Stimulated activated CD8-positive, alpha-beta memory T cell treated with anti-CD3 and anti-CD28 coated beads, Interleukin-12 subunit alpha, Interleukin-12 subunit beta, amount 100 ng/mL, for 4 hours (primary cell): ENCODE measurements at regions not wholly inside any gene's neighbourhood (a gene's known extent, or its start where the extent isn't known, plus 50 kb on each side); places are given as distances from the start of the nearest gene placed in this dataset.
"Not testable (repeated sequence)": the region's sequence is repeated elsewhere in the genome, so short reads cannot be mapped to it uniquely, and the experiment has no call there.

Experiments used
- DNase-seq: peaks from one replicate; pipeline ENCODE4 v3.0.0-alpha.2; 2020; ENCODE audit warnings: low read depth

DNA sequence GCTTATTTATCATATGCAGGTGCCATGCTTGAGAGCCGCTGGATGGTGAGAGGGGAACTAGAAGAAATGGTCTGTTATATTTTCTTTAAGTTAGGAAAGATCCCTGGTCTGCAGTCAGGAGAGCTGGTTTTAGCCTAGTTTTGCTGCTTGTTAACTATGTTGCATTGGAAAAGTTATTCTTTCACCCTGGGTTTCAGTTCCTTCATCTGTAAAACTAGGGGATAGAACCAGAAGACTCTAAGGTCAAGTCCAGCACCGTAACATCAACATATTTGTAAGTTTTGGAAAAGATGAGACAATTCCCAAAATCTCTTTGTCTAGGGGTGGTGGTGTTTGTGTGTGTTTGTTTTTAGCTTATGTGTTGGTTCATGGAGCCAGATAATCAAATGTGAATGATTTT lies 304.0 kb downstream of the QKI start:
- no peak for DNase-seq

DNA sequence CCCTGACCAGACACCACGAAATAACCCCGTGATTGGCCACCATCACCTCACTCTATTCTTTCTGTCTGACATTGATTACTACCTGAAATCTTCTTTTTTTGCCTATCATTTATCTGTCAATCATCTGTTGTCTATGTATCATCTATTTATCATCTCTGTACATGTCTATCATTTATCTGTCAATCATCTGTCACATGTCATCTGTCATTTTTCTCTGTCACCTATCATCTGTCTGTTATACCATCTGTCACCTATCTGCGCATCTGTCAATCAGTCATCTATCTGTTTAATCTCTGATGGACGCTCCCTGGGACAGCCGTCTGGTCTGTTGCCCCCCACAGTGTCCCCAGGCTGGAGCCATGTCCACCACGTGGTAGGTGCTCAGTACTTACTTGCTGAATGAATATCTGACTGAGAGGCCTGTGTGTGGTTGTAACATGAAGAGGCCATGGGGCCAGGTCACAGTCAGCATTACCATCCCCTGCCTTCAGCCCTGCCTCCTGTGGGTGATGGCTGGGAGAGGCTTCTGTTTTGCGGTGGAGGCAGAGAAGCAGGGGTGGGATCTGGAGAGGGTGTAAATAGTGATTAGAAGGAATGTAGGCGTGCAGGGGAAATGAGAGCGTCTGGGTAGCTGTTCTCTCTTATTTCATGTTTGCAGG lies 302.7 kb downstream of the QKI start:
- DNase-seq: no peak

DNA sequence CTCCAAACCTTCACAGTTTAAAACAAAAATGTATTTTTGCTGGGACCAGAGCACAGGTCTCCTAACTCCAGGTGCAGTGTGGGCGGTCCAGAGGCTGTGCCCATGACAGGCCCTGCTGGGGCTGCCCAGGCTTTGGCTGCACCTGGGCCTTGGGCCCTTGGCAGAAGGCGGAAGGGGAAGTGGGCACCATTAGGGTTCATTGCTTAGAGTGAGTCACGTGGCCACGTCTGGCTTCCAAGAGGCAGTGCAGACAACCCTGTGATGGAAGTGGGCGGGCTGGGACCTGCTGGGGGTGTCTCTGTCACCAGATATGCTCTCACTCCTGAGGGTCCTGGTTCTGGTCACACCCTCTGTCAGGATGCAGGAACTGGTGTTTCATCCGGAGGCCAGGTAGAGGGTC lies 302.2 kb downstream of the QKI start:
- DNase-seq: no peak

GRCh38 chr6:163715846-163716245 lies 301.3 kb downstream of the QKI start:
- no peak for DNase-seq

DNA sequence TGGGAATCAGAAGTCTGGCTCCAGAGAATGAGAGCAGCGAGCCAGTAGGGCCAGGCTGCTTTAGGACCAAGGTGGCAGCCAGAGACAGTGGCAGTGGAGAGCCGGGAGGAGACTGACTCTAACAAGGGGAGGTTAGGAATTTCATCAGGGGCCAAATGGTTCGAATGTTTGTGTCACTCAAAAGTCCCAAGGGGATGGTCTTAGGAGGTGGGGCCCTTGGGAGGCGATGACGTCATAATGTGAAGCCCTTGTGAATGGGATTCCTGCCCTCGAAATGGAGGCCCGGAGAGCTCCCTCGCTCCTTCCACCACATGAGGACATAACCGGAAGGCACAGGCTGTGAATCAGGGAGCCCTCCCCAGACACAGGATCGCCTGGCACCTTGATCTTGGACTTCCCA lies 299.7 kb downstream of the QKI start:
- no peak for DNase-seq

DNA sequence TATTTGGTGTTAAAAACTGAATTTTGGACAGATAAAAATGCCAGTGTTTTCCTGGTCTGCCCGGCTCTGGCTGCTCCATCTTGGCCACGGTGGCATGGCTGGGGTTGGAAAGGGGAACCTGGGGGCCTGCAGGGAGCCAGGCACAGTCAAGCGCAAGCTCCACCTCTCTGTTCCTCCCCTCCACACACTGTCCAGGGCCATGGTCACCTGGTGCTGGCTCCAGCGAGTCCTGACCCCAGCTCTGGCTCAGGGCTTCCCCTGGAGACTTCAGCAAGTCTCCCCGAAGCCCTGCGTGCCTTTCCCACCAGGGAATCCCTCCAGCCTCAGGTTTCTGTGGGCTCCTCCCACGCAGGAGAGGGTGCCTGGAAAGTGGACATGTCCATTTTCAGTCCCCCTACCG lies 298.5 kb downstream of the QKI start:
- DNase-seq: no peak

GRCh38 chr6:163712566-163712961 lies 298.0 kb downstream of the QKI start:
- DNase-seq: no peak

GRCh38 chr6:163711615-163712565 lies 297.4 kb downstream of the QKI start:
- no peak for DNase-seq

DNA sequence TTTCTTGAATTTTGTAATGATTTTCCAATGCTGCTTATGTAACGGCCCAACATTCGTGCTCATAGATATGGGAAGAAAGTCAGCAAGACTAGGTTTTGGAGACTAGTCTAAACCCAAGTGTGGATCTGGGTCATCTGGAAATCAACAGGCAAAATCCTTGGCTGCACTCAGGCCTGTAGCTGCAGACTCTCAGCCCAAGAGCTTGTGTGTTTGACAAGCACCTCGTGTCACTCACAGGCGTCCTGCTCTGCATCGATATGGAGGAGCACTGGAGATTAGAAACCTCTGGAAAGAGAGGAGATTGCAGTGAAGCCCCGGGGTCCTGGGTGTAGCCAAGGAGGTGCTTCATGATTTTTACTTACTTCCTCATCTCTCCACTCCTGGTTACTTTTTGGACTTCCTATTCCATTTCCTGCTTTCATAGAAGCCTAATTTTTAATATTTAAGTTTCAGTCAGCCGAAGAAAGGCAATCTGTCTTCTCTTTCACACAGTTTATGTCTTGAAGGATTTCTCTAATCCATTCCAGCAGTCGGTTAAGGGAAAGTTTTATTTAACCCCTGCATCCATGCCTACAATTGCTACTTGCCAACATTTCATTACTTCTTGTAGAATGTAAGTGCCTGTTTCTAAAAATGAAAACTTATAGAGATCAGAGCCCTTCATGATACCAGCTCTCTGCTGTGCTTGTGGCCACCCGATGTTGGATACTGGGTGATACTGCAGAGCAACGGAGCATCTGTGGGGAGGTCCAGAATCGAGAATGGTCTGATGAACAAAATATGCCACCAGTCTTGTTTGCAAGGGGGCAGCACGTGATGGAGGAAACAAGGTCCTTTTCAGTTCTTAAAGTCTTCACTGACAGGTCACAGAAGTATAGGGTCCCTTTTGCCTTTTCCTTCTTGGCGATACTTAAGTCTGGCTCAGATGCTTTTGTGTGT lies 296.3 kb downstream of the QKI start:
- DNase-seq: no peak

- DNase-seq: no peak
Observed at GRCh38 chr6:163709693-163710092, 295.2 kb downstream of the QKI start.

GRCh38 chr6:163709255-163709654 lies 294.7 kb downstream of the QKI start:
- no peak for DNase-seq

GRCh38 chr6:163708466-163708865 lies 293.9 kb downstream of the QKI start:
- no peak for DNase-seq

DNA sequence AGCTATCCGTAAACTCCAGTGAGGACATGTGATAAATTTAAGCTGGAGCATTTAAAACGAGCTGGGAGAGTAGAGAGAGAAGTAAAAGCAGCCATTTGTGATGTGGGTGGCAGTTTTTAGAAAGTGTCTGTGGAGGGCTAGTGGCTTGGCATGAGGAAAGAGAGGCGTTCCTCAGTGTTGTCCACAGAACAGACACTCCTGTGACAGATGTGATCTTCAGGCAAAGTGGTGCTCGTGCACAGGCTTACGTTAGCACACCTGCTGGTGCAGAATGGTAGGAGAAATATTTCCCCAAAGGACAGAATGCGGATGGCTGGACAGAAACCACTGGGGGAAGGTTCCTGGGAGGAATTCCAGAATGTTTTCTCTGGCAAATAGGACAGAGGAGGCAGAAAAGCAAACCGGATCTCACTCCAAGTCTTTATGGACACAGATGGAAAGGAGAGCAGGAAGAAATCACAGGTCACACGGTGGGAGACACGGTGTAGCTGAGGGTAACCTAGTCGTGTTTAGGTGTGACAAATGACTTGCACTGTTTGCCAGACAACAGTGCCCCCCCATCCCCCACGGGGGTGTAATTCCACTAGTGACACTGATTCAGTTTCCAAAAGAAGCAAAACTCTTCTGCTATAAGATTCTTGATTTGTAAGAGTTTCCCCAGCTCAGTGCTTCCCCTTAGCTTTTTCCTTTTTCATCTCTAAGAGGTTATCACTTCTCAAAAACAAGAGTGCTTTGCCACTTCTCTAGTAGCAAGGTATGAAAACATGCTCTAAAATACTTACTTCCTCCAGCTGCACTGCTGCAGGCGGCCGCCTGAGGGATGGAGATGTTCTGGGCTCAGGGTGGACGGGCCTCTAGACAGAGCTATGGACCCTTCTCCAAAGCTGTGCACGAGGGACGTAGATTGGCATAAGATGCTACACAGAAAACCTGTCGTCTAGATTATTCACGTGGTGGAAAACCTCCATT lies 293.2 kb downstream of the QKI start:
- DNase-seq: no peak

GRCh38 chr6:163706500-163707087 lies 292.1 kb downstream of the QKI start:
- DNase-seq: no peak

- no peak for DNase-seq
Observed at GRCh38 chr6:163705923-163706322, 291.4 kb downstream of the QKI start.

- DNase-seq: no peak
Observed at GRCh38 chr6:163702736-163703135, 288.2 kb downstream of the QKI start.

DNA sequence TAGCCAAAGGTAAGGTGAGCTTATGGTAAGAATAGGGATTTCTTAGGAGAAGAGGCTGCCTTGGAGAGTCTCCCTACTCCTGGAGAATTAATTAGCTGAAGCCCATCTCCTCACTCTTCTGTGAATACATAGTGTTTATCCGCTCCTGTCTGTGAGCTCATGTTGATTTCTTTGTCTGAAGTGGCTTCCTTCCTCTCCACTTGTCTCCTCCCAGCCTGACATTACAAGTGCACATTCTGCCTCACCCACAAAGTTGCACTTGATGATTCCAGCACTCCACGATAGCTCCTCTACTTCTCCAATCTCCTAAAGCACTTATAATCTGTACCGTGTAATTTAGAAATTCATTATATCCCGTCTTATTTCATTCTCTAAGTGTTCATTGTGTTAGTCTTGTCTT lies 287.2 kb downstream of the QKI start:
- no peak for DNase-seq

DNA sequence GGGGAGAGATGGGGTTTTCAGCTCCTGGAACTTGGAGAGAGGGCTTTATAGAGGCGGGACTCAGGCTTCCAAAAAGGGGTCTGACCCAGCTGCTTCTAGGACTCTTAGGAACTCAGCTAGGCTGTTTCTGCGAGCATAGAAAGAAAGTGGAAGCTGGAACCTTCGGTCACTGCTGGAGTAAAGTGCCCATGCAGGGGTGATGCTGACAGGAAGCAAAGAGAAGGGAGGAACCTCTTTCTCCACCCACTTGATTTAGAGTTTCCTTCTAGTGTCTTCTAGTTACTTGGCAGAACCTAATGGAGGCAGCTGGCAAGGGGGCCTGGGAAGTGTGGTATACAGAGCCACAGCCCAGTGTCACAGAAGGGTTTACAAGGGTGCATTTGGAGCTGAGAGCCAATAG lies 283.6 kb downstream of the QKI start:
- DNase-seq: no peak

- DNase-seq: not testable (repeated sequence)
Observed at GRCh38 chr6:163696311-163696710, 281.8 kb downstream of the QKI start.

GRCh38 chr6:163695414-163695864 lies 280.9 kb downstream of the QKI start:
- no peak for DNase-seq

DNA sequence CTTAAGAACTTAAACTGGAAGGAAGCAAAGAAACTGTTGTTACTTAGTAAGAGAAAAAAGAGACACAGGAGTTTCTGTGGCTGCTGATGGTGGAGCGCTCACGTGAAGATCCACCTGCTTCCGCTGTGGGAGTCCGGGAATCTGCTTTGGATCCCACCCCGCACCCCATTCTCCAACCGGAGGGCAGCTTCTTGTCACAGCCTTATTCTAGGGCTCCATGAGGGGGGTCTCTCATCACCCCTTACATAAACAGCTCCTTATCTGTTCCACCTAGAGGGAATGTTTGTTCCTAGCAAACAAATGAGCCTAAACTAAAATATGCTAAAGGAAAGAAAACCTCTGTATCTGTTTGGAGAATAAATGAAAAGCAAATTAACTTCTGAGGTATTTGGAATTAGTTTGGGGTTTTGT lies 280.5 kb downstream of the QKI start:
- DNase-seq: no peak
